Left ventricle myocardium superior (tissue), 1 donor: ENCODE measurements at regions not wholly inside any gene's neighbourhood (a gene's known extent, or its start where the extent isn't known, plus 50 kb on each side); places are given as distances from the start of the nearest gene placed in this dataset.

Experiments
- ATAC-seq: fragments of 200-7000 bp; cut with Tn5 transposase; one replicate; pipeline ENCODE4 v1.9.1; 2020; ENCODE audit warnings: mild to moderate bottlenecking, moderate library complexity
- DNase-seq: peaks from one replicate; pipeline ENCODE4 v3.0.0-alpha.2; 2020
- intact Hi-C: fragments of 100-400 bp; cut with micrococcal nuclease; formaldehyde crosslinking; loops from one replicate; pipeline ENCODE4 v1.11.0; 2022
- donor health status: DM: no; HTN: yes; CAD: no; lungs with severe emphysema.

DNA sequence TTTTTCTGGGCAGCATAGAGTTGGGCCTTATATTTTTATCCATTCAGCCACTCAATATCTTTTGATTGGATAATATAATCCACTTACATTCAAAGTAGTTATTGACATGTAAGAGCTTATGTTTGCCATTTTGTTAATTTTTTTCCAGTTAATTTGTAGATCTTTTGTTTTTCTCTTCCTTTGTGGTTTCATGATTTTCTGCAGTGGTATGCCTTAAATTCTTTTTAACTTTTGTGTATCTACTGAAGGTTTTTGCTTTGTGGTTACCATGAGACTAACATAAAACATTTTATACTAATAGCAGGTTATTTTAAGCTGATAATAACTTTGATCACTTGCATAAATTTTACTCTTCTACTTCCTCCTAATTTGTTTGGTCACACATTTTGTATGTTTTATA lies 140.8 kb upstream of the GATB start:
- ATAC-seq, result no peak
- intact Hi-C loops, result no loop called here
- no peak for DNase-seq

DNA sequence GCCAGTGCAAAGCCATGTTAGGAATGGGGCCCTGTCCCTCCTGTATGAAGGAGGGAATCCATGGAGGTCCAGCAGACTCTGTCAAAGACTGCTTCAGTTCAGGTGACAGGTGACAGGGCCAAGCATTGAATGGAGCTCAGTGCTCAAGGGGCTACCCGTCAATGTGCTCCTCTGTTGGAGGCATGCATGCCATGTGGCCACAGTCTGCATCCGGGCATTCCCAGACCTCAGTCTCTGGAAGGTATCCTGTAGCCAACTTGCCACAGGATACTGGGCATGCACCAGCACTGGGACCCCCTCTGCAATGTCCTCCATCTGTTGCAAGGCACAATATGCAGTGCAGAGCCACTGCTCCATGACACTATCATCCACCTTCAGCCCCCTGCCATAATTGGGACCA lies 136.1 kb upstream of the GATB start:
- DNase-seq (no peak), ATAC-seq (no peak)
- intact Hi-C loops, result no loop called here

DNA sequence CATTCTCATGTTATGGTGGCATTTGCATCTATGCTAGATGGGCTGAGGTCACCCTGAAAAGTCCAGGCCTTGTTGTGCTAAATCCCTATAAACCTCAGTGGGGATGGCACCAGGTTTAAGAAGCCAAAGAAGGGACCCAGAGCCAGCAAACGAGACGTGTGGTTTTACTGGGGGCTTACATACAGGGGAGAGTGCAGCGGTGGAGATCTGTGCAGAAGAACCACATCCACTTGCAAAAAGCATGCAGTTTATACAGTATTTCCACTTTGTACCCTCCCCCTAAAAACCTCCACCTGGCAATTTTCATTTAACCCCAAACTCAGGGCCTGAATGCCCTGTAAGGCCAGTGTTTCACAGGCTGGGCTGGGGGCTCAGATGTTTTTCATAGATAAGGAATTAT lies 134.9 kb upstream of the GATB start:
- no peak for ATAC-seq
- no peak for DNase-seq
- intact Hi-C loops, result no loop called here

DNA sequence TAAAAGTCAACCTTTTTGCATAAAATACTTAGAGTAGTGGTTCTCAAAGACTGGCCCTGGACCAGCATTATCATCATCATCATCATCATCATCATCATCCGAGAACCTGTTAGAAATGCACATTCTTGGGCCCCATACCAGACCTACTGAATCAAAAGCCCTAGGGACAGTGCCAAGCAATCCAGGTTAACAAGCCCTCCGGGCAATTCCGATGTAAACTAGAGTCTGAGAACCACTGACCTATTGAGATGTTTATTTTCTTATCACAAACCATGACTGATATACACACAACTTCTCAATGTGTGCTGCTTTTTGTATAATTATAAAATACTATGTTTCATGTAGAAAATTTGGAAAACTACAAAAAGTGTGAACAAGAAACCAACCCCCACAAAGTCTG lies 133.4 kb upstream of the GATB start:
- DNase-seq (no peak), ATAC-seq (no peak)
- intact Hi-C loops, result no loop called here

DNA sequence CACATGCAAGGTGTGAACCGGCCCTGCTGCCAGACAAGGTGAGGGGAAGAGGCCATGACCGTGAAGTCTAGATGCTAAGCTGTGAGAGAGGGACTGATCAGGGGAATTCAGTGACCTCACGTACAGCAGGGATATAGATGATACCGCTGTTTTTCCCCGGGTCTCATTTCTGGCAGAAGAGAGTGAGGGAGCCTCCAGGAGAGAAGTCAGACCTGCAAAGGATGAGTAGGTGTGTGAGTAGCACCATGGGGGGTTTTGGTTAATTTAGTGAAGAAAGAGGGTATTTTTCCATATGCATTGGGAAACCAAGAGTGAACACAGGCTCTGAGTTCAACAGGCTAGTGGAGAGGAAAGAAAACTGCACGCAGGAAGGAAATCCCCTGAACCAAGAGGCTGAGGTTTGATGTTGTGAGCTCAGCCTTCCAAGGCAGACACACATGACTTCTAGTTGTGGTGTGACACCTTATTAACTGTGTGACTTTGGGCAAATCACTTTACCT lies 127.6 kb upstream of the GATB start:
- DNase-seq, result no peak
- no peak for ATAC-seq
- intact Hi-C loops, result no loop called here

DNA sequence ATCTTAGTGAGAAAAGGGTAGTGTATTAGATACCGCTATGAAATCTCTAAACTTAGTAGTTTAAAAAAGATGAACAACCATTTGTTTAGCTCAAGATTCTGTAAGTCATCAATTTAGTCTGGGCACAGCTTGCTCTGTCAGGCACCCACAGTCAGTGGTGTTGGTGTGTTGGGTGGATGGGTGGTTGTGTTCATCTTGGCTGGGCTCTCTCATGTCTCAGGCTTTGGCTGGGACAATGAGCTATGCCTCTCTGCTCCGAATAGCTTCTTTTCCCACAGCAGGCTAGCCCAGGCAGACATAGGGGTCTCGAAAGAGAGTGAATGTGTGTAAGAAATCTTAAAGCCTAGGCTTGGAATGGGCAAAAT lies 127.0 kb upstream of the GATB start:
- ATAC-seq, result no peak
- intact Hi-C loops, result no loop called here
- no peak for DNase-seq

DNA sequence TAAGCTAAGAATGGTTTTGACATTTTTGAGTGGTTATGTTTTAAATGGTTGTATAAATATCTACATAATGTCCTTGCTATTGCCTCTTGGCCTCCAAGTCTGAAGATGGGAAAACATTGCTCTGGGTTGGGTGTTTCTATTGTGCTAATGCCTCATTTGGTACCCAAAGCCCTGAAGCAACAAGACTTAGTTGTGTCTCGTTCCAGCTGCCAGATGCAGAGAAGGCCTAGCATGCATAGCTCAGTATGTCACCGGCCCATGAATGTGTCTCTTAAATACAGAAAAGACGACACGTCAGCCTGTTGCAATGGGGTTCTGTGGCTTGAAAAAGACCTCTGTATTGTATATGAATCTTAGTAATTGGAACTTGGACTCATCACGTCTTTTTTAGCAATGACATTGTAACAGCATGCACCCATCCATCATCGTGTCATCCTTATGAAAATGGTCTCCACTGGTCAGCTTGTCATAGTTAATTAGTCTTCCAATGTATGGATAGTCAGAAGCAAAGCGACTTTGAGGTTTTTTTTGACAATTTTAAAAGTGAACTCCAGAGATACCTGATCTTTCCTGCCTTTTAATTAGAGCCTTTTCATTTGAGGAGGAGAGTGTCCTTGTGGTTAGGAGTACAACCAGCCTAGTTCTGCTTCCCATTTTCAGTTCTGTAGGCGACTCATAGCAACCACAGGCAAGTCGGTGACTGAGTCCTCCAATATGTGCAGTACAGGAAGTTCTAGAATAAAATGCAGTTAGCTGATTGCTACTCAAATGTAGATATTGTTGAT lies 126.4 kb upstream of the GATB start:
- ATAC-seq (no peak), DNase-seq (no peak)
- intact Hi-C loops, result no loop called here

DNA sequence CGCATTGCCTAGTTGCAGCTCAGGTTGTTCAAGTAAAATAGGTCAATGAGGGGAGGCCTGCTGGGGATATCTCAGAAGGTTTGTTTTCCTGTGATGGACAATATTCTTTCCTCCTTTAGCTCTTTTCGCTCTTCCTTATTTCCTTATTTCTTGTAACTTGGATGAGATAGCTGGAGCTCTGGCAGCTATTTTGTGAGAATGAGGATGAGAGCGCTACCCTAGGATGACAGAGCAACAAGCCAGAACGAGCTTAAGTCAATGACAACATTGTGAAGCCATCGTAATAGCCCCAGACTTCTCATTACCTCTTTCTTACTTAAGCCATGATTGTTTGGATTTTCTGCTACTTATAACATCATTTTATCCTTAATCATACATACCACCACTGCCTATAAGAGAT lies 124.3 kb upstream of the GATB start:
- DNase-seq, result no peak
- ATAC-seq, result no peak
- intact Hi-C loops, result no loop called here

DNA sequence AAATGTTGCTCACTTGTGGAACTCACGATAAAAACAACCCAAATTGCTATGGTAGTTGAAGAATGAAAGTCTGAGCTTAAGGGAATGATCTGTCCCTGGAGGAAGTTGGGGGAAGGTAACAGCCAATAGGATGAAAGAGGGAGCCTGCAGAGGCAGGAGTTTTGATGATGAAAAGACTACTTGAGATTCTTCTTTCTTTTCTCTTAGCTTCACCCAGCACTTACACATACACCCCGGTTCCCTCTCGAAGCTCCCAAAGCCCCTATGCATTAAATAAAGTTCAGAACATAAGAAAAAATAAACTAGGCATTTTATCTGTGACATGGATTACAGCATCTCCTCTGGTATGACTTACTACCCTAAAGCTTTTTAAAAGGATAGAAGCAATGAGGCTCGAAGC lies 122.9 kb upstream of the GATB start:
- intact Hi-C loops, result no loop called here
- DNase-seq (no peak), ATAC-seq (no peak)

DNA sequence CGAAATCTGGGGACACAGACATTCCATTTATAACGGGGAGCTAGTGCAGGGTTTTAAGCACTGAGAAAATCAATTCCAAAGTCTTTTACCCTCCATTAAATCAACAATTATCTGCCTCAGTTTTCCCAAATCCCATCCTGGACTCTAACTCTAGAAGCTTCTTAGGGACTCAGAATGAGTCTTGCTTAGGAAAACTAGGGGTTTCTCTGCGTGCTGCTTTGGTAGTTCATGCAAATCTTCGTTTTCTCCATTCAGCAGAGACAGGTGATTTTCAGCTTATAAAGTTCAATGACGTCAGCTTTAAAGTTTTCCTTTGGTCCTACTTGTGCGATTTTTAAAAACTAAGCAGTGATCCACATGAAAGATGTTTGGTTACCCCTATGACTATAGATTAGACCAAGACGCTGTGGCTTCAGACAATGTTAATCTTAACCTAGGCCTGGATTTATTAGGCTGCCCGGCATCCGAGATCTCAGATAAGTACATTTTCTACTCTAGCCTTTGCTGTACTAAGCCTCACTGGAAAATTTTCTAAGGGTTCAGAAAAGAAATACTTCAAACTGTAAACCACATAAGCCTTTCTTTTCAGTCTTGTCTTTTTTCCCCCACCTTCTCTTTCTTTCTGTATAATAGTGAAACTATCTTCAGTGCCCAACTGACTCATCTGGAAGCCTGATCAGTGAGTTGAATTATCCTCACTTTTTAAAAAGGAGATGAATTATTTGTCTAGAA lies 121.4 kb upstream of the GATB start:
- intact Hi-C loops, result no loop called here

DNA sequence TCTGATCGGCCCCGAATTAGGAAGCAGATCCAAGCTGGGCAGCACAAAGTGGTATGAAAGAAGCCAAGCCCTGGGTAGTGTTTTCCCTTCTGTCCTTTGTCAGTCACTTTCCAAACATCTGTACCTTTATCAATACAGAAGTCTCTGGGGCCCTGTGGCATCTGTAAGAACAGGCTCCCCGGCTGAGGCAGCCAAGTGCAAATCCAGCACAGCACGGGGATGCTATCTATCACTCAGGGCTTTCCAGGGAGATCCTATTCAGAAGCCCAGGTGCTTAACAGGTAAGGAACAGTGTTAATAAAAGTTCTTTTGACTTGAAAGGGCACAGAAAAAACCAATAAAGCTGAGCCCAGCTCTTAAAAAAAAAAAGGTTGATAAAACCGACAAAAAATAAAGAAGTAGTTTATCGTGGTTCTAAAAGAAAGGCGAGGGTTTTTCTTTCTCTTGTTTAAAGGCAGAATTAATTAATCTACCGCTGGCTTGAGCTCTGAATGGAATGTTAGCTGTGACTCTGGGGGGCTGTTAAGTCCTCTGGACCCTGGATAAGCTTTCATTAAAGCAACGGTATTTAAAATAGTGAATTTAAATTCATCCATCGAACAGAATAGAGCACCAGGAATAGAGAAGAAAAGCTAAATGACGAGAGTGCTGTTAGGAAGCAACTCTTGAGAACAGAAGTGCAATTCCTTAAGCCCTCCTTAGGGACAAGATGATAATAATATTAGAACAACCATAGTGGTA lies 119.1 kb upstream of the GATB start:
- ATAC-seq (no peak), DNase-seq (no peak)
- intact Hi-C loops, result no loop called here

More for the DNA sequence above, 121.4 kb upstream of the GATB start:
- no peak for ATAC-seq
- DNase-seq, result no peak

DNA sequence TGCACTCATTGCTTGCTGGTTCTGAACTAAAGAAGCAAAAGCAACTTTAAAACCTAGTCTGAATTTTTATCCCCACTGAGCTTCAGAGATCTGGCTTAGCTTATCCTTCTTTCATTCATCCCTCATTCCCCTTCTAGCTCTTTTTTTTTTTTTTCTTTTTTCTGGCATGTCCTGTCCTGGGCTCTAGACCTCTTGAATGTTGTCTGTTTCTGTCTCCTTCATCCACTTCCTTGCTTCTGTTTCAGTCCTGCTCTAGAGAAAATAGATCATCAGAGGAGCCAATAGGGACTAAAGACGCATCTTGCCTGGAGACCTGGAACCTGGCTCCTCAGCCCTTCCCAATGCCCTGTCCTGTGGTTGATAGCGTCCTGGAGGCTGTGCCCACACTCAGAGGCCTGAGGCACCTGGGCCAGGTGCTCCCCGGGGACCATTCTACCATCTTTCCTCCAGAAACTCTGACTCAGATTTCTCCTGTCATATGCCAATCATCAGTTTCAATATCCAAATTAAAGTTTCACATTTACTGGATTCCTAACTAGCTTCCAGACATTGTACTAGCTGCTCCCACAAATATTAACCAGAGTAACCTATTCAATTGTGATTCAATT lies 115.7 kb upstream of the GATB start:
- ATAC-seq (no peak), DNase-seq (no peak)
- intact Hi-C loops, result no loop called here

DNA sequence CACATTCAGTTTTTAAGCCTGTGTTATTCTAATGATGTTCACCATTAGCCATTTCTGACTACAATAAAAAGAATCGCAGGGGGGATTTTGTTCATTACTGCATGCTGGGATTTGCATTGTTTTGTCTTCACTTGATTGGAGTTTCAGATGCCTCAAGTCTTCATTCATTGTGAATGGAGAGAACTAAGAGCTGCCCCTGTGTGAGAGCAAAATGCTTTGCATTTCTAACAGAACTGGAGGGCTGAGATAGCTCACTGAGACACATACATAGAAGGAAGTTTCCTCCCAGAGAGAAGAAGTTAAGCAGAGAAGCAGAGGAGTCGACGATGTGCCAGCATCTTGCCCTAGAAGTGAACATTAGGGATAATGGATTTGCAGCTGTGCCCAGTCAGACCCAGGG lies 113.5 kb upstream of the GATB start:
- intact Hi-C loops, result no loop called here
- DNase-seq, result no peak

DNA sequence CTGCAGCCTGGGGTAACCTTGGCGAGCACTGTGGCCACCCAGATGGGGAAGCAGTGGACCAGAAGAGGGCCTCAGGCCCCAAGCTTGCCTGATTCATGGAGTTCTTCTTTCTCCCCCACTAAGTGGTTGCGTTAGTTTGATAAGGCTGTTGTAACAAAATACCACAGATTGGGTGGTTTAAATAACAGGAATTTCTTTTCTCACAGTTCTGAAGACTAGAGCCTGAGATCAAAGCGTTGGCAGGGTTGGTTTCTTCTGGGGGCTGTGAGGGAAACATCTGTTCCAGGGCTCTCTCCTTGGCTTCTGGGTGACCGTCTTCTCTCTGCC lies 105.7 kb upstream of the GATB start:
- intact Hi-C loops, result no loop called here
- DNase-seq, result peak; percentile 33
- peak; percentile 46 for ATAC-seq

More for the DNA sequence above, 113.5 kb upstream of the GATB start:
- ATAC-seq, result no peak

DNA sequence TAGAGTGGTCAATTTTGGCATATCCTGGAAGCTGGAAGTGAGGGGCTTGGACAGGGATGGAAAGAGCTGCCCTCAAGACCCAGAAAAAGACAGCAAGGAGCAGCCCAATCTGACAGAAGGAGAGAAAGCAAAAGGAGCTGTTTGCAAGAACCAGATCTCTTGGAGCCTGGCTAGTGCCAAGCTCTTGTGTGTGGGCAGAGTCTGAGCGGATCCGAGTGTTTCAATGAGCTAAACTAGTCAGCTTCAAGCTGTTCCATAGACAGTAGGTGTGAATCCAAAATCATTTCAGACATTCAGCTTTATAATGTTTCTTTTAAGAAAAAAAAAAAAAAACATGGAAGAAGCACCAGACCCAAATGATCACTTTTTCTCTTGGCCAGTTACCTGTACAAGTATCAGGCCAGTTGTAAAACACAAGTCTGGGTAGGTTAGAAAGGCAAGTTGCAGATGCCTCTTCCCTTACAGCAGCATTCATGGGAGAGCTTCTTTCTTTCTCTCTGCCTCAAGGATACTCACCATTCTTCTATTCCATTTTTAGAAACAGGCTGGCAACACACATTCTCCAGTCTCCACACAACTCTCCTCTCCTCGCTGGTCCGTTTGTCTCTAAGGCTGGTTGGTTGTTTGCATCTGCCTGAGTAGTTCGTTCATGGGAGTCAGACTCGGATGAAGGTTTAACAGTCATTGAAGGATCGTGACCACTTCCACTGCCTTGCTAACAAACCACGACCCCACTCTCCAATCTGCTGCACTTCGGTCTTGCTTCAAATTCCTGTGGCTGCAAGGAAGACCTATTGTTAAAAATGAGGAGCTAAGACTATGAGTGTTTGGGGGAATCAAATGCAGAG lies 105.2 kb upstream of the GATB start:
- ATAC-seq, result peak; percentile 22
- no peak for DNase-seq
- intact Hi-C loops, result no loop called here

DNA sequence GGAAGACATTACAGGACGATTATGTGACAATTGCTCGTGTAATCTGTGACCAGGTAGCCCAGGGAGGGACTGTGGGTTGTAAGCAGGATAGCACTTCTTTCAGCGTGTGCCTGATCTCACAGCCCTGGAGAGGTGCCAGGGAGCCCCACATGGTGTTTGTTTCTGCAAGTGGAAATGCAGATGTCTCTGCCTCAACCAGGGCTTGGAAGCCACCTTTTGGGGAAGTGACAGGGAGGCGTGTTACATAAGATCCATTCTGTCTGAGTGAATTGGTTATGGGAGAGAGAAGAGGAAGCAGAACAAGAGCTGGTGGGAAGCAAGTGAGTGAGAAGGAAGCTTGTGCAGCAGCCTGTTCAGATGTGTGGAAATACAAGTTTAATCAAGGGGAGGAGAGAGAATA lies 104.5 kb upstream of the GATB start:
- DNase-seq (peak; percentile 77), ATAC-seq (peak; percentile 80)
- intact Hi-C loops, result no loop called here

DNA sequence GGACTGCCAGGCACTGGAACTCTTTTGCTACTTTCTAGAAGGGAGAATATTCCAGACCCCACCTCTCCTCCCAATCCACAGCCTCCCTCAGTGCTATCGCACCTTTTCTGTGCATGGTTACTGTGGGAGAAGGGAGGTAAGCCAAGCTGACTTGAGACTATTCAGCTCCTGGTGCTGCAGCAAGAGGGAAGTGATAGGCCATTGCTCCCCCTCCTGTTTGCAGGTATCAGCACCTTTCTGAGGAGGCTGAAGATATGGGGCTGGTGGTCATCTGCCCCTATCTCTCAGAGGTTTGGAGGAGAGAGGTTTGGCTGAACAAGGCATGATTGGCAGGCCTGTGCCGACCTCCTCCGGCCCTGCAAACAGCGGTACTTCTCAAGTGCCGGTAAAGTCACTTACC lies 103.3 kb upstream of the GATB start:
- intact Hi-C loops, result no loop called here
- DNase-seq, result no peak
- no peak for ATAC-seq

DNA sequence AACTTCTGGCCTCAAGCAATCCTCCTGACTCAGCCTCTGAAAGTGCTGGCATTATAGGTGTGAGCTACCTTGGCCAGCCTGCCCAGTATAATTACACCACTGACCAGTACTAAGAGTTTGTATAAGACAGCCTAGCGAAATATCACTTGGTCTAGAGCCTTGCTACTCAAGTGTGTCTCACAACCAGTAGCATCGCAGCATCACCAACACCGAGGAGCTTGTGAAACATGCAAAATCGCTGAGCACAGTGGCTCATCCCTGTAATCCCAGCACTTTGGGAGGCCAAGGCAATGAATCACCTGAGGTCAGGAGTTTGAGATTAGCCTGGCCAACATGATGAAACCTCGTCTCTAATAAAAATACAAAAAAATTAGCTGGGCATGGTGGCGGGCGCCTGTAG lies 102.0 kb upstream of the GATB start:
- intact Hi-C loops, result no loop called here
- ATAC-seq (no peak), DNase-seq (no peak)

DNA sequence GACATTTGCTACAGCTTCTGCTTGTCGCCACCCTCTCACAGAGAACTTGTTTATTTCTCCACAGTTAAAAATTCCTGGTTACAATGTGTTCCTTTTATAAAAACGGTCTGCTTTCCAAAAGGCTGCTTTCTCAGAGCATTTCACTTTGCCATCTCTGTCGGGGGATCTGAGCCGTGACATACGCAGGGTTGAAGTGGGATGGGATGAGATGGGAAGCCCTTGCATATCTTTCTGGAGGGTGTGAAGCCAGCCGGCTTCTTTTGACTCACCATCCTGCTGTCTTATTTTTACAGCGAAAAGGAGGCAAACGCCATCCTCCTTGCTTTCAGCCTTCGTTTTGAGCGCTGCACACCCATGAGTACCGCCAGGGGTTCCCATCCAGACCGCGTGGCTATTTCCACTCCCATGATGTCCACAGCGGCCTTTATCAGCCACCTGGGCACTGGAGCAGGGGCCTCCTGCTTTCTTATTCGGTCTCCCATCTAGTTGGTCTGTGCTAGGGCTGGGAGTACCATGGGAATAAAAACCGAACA lies 99.8 kb upstream of the GATB start:
- intact Hi-C loops, result no loop called here
- DNase-seq (no peak), ATAC-seq (no peak)
